Tibial nerve (tissue), 4 donors: ENCODE measurements at regions not wholly inside any gene's neighbourhood (a gene's known extent, or its start where the extent isn't known, plus 50 kb on each side); places are given as distances from the start of the nearest gene placed in this dataset.

Experiments used
- CTCF ChIP-seq, 5 experiments: fragments of 200-600 bp in 3 of 5; fragments of 450-650 bp in 2 of 5; sonication (generic) in 3 of 5; IDR thresholded peaks; one replicate each; pipeline ENCODE4 v1.5.1; 2016 to 2019; ENCODE audit warnings: antibody characterized with exemption in 5 of 5, mild to moderate bottlenecking in 3 of 5, moderate library complexity in 2 of 5
- EP300 ChIP-seq, 2 donors: sonication (generic); formaldehyde crosslinking; IDR thresholded peaks; one replicate each; pipeline ENCODE4 v1.6.1; 2017; ENCODE audit warnings: antibody characterized with exemption in 2 of 2, mild to moderate bottlenecking in 1 of 2
- POLR2A ChIP-seq, 2 donors: fragments of 450-650 bp; IDR thresholded peaks; one replicate each; pipeline ENCODE4 v1.6.1; 2017; ENCODE audit warnings: antibody characterized with exemption in 2 of 2, mild to moderate bottlenecking in 2 of 2, moderate library complexity in 2 of 2

- TF ChIP-seq CTCF (IDR thresholded peaks at IDR 0.05) (no peak), POLR2A (IDR thresholded peaks at IDR 0.05) (no peak), EP300 (IDR thresholded peaks at IDR 0.05) (no peak)
Measured at GRCh38 chr2:147355706-147356105, 489.1 kb upstream of the ACVR2A start.
